ENCODE measurements at regions not wholly inside any gene's neighbourhood (a gene's known extent, or its start where the extent isn't known, plus 50 kb on each side); places are given as distances from the start of the nearest gene placed in this dataset.

DNA sequence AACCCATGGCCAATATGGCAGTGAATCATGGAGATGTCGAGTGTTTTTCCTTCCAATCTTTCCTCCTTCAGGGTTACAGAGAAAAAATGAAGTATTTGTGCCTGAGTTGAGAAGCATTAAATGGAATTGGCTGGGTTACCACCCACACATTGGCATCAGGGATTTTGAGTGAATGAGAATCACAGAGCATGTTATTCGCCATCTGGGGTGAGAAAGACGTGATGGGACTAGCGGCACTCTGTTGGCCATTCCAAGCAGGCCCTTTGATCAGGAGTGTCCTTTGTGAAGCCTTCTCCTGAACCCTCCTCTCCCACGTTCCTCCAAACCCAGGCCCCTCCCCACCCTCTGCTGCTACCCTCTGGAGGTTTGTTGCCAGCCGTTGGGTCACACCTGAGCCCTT lies 84.2 kb upstream of the PCDH8 start:
- Mint-ChIP-seq H3K27me3 (ENCODE audit: low read depth) (peaks cover 10% of the 10 kb centered on the region), H3K36me3 (ENCODE audit: insufficient read depth in 1 of 3, low read depth in 3 of 3) (no peaks in the 10 kb centered on the region), H3K9me3 (no peaks in the 10 kb centered on the region; a peak in 1 of 5 replicates), H3K27ac (no peak overlapping the region), H3K4me3 (no peak overlapping the region), H3K4me1 (peaks cover 30 to 37% of the 10 kb centered on the region in 2 experiments)
- Histone ChIP-seq H3K14ac (ENCODE audit: insufficient read depth, low read length) (no peak overlapping the region), H3K9me3 (ENCODE audit: control insufficient read depth, low read depth, low read length) (no peaks in the 10 kb centered on the region), H2AFZ (ENCODE audit: low read length) (no peak overlapping the region), H2BK15ac (ENCODE audit: low read depth, low read length) (no peak overlapping the region), H3K23ac (ENCODE audit: insufficient read length, low read depth, low read length) (no peak overlapping the region), H4K8ac (replicated peaks; ENCODE audit: insufficient read length, low read depth, low read length) (no peak overlapping the region), H3K27ac (ENCODE audit: insufficient read length, low read depth, low read length) (no peak overlapping the region), H3K4me1 (ENCODE audit: insufficient read depth, low read length) (0 out of 2 replicates have a peak, but pooled peaks cover 6% of the 10 kb centered on the region), H3K23me2 (ENCODE audit: insufficient read length, low read depth, low read length, poor library complexity, severe bottlenecking) (no peaks in the 10 kb centered on the region), H3K18ac (ENCODE audit: insufficient read length, low read depth, low read length) (no peak overlapping the region), H3K79me1 (ENCODE audit: insufficient read depth, low read depth, low read length, poor library complexity, severe bottlenecking) (no peaks in the 10 kb centered on the region), H4K20me1 (ENCODE audit: control insufficient read depth, insufficient read depth, insufficient read length) (no peaks in the 10 kb centered on the region), H2BK12ac (ENCODE audit: insufficient read length, low read depth, low read length) (no peak overlapping the region), H3T11ph (ENCODE audit: low read length) (no peak overlapping the region), H3K4ac (ENCODE audit: low read depth, low read length) (no peak overlapping the region), H3K4me2 (ENCODE audit: insufficient read depth, insufficient read length, low read length) (no peak overlapping the region), H3K79me2 (ENCODE audit: insufficient read depth, low read length) (no peaks in the 10 kb centered on the region), H4K91ac (ENCODE audit: insufficient read length, low read depth, low read length) (no peak overlapping the region), H2BK120ac (ENCODE audit: low read depth, low read length, poor library complexity, severe bottlenecking) (no peak overlapping the region), H3K56ac (ENCODE audit: insufficient read length, low read depth, low read length) (no peak overlapping the region), H3K9ac (ENCODE audit: extremely low read depth, insufficient read length, low read length) (no peak overlapping the region), H2BK20ac (ENCODE audit: low read depth, low read length, poor library complexity, severe bottlenecking) (no peak overlapping the region), H2AK5ac (ENCODE audit: insufficient read length, low read length) (no peak overlapping the region), H2BK5ac (ENCODE audit: insufficient read length, low read length) (no peak overlapping the region), H4K5ac (ENCODE audit: insufficient read length, low read depth, low read length) (no peak overlapping the region), H3K27me3 (ENCODE audit: insufficient read depth, low read length) (no peaks in the 10 kb centered on the region)
- TF ChIP-seq, protein P1, sequence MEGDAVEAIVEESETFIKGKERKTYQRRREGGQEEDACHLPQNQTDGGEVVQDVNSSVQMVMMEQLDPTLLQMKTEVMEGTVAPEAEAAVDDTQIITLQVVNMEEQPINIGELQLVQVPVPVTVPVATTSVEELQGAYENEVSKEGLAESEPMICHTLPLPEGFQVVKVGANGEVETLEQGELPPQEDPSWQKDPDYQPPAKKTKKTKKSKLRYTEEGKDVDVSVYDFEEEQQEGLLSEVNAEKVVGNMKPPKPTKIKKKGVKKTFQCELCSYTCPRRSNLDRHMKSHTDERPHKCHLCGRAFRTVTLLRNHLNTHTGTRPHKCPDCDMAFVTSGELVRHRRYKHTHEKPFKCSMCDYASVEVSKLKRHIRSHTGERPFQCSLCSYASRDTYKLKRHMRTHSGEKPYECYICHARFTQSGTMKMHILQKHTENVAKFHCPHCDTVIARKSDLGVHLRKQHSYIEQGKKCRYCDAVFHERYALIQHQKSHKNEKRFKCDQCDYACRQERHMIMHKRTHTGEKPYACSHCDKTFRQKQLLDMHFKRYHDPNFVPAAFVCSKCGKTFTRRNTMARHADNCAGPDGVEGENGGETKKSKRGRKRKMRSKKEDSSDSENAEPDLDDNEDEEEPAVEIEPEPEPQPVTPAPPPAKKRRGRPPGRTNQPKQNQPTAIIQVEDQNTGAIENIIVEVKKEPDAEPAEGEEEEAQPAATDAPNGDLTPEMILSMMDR (conservative IDR thresholded peaks at IDR 0.05), result no peak
- DNase-seq, result no peak
- no CpG with 5 or more reads among the region's 6 CpGs for WGBS (ENCODE audit: extremely low coverage, insufficient read length, low lambda C conversion rate)
